Suppressor macrophage treated with lipopolysaccharide for 1 hour (primary cell): ENCODE measurements at regions not wholly inside any gene's neighbourhood (a gene's known extent, or its start where the extent isn't known, plus 50 kb on each side); places are given as distances from the start of the nearest gene placed in this dataset.

ENCODE experiments used
- DNase-seq, 3 donors: peaks; one replicate each; pipeline ENCODE4 v3.0.0-alpha.2; 2020 to 2022

DNA sequence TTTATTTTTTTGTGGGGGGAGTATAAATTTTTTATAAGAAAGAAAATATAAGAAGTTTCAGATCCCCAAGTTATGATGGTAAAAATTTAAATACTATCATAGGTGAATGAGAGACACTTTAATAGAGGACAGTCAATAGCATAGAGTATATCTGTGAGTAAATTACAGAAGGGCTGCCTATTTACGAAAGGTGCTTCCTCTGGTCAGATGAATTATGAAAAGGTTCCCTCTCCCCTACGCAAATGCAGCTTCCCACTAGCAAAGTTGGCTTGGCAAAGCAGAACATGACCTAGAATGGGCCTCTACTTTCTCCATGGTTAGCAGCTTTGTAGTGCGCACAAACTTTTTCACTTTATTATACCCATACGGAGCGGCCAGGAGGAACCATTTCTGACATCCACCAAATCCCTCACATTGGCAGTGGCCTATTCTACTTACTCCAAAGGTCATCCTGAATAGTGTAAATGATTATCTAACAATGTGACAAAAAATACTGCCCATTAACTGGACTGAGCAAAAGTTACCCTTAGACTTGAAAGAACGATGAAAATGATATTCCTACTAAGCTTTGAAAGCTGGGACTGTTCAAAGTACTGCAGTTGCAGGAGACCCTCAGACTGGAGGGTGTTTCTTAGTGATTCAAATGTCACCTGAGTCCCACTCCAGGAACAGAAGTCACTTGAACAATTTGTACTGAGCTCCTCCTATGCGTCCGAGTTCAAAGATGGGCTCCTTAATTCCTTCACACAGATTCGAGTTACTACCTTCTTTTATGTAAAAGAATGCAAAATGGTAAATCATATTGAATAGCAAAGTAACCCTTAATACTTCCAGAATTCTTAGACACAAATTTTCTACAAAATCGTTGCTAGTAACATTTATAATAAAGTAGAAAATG is 148.5 kb downstream of the NOL4 start:
- no peak for DNase-seq

DNA sequence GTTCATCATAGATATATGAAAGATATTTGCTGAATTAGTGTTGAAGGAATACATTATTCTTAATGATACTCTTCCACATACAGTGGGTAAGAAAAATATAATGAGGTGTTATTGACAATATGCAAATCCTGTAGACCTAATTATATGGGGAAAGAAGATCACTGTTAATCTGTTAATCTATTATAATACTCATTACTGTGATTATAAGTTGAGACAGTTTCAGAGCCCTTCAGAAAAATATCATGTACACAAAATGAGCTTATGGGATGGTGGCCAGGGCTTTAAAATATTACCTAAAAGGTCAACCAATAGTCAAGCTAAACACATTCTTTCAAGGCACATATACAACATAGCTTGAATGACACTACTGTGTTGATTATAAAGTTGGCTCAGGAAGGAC is 163.5 kb downstream of the NOL4 start:
- DNase-seq = no peak

DNA sequence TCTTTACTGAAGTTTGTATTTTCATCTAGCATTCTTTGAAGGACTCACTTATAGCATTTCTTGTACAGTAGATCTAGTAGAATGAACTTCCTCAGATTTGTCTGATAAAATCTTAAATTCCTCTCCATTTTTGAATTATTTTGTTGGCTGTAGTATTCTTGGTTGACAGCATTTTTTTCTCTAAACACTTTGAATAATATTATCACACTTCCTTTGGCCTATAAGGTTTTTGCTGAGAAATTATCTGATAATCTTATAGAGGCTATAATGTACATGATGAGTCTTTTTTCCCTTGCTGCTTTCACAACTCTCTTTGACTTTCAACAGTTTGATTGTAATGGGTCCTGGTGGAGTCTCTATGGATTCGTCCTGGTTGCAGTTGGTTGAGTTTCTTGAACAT is 169.5 kb downstream of the NOL4 start:
- DNase-seq = no peak

GRCh38 chr18:34050661-34051060 is 174.1 kb downstream of the NOL4 start:
- DNase-seq = no peak

- DNase-seq = no peak
Measured at GRCh38 chr18:34049511-34049910, 175.2 kb downstream of the NOL4 start.

GRCh38 chr18:34048423-34048822 is 176.3 kb downstream of the NOL4 start:
- DNase-seq = no peak

GRCh38 chr18:34042423-34043146 is 182.1 kb downstream of the NOL4 start:
- no peak for DNase-seq

- DNase-seq = no peak
Measured at GRCh38 chr18:34039611-34040010, 185.1 kb downstream of the NOL4 start.

DNA sequence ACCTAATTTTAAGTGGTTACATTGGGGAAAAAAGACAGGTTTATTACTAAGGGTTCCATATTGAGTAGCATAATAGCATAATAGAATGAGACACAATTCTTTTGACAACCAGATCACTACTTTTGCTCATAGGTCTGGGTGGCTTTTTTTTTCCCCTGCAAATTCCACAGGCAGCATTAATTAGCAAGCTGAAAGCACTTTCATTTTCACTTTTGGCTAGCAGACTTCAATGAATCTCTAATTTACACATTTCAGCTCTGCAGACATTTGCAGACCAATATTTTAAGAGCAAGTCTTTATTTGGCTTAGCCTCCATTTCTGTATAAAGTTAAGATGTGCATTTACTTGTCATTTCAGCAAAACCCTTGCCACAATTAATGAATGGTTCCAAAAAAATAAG is 185.5 kb downstream of the NOL4 start:
- peak in 1 of 3 donors; percentile 1 for DNase-seq

DNA sequence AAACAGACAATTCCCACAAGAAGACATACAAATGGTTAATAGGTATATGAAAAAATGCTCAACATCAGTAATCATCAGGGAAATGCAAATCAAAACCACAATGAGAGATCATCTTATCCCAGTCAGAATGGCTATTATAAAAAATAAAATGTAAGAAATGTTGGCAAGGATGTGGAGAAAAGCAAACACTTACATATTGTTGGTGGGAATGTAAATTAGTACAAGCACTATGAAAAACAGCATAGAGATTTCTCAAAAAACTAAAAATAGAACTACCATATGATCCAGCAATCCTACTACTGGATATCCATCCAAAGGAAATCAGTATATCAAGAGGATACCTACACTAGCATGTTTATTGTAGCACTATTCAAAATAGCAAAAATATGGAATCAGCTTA is 186.6 kb downstream of the NOL4 start:
- no peak for DNase-seq

- no peak for DNase-seq
Measured at GRCh38 chr18:34033968-34034367, 190.7 kb downstream of the NOL4 start.

DNA sequence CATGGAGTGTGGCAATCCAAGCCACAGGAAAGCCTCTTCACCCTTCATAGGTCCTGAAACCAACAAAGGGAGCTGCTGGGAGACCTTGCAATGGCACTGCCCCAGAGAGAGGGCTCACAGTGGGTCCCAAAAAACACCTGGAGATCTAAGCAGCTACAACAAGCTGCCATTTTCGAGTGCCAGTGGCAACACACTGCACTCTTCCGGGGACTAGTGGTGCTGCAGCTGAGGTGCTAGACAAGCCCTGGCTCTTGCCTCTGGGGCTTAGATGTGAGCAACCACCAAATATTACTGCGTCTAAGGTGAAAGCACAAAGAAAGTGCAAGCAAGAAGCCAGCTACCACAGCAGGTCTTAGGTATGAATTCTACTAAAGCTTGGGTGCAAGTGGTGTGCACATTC is 192.9 kb downstream of the NOL4 start:
- no peak for DNase-seq

DNA sequence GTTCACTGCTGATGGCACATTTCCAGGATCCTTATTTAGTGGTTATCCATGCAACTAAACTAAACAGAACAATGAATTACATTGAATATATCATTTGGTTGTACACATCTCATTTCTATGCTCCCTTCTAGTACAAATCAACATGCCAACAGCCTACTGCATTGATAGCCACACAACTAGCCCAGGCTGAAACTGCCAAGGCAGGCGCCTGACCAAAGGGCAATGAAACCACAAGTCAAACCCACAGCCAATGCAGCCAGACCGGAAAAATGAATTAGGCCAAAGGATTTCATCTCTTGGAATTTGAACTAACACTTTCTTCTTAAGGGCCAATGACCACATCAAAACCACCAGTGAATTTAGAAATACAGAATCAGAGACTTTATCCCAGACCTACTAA is 196.4 kb downstream of the NOL4 start:
- no peak for DNase-seq

DNA sequence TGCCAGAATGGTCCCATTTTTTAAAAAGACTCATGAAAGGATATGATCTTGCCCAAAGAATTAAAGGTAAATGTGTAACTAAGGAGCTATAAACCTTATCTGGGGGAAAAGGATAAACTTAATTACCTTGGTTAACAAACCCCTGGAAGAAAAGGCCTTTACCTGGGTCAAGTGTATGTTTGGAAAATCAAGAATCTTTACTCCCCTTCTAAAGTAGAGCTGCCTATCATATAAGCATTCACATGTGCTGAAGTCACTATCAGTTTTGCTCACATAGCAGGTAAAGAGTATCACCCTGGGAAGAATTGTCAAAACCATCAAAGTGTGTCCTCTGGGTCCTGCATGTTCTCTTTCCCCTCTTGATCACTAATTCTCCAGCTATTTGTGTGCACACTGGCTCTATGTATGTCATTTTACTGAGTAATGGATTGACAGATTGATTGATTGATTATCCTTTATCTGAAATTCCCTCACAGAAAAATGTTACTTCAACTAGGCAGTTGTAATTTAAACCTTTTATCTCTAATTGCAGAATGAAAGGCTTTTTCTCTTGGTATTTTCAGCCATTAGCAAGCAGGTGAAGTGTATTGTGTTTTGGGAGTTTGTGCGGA is 199.4 kb downstream of the NOL4 start:
- DNase-seq = no peak

- no peak for DNase-seq
Measured at GRCh38 chr18:34023471-34023870, 201.2 kb downstream of the NOL4 start.

DNA sequence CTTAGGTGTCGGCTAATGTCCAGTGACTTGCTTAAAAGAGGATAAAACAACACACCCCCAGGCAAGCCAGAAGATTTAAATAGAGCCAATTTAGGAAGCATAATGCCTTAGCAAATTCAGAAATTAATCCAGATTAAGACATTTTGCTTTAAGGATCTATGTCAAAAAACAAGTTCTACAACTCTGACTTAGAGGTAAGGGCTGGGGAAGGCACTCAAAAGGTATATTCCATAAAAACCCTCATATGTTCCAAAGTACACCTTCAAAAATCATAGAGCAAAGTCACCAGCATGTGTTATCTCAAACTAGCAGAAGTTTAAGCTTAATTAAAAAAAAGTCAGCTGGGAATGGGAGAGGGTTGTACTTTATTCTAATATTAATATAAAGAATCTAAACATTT is 206.4 kb downstream of the NOL4 start:
- no peak for DNase-seq

DNA sequence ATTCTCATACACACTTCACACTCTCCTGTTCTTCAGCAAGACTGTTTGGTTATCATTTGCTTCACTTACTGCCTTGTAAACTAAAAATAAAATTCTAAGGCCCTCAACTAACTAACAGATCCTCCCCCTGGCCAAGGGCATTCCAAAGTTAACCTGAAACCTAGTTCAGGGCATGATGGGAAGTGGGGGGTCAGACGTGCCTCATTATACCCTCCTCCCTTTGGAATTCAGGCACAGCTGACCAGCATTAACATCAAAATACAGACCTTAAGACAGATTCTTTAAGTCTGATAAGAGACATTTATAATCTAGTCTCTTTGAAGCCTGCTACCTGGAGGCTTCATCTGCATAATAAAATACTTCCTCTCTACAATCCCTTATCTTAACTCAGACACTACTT is 221.0 kb downstream of the NOL4 start:
- DNase-seq = no peak

- DNase-seq = no peak
Measured at GRCh38 chr18:34002130-34002529, 222.6 kb downstream of the NOL4 start.

DNA sequence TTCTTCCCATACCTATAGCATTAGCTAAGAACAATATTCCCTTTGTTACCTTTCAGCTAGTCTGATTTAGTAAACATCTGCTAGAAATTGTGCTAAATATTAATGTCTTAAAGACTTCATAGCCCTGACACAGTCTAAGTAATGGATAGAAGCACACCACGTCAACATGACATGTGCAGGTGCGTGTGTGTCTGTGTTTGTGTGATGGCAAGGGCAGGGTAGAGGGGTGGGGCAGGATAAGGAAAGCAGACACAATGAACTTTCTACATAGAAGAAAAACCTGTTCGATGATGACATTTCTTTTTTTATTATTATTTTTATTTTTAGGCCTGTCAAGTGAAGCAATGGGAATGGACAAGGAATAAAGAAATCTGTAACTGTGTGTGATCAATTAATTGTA is 223.3 kb downstream of the NOL4 start:
- DNase-seq = no peak

DNA sequence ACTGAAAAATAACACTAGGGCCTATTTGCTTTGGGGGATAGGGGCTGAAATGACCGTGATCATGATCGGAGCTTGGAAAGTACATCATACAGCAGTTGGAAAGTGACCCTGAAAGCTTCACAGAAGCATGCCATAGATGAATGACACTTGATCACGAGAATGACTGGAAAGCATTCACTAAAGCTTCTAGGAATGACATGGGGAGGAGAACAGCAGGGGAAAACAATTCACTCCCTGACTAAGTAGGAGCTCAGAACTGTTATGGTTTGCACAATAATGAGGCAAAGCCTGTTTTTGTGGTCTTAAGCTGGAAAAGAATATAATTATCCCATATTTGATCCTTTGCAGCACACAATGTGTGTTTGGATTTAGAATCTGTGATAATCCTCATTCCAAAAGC is 237.5 kb downstream of the NOL4 start:
- DNase-seq = no peak

GRCh38 chr18:33983126-33983525 is 241.6 kb downstream of the NOL4 start:
- no peak for DNase-seq

DNA sequence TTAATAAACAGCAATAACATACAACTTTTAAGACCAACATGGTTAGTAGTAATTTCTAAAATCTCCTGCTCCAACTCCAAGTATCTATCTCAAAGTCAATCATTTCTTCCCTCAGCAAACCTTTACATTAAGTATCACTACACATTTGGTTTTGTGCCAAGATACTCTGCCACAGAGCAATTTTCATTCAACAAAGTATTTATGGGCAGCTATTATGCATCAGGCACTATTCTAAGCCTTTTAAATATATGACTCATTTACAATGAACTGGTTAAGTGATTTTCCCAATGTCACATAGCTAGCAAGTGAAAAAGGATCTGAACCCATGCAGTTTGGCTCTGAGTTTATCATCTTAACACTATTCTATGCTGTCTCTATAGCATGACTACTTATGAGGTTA is 264.3 kb downstream of the NOL4 start:
- no peak for DNase-seq

- no peak for DNase-seq
Measured at GRCh38 chr18:33959609-33960008, 265.1 kb downstream of the NOL4 start.

GRCh38 chr18:33957707-33958106 is 267.0 kb downstream of the NOL4 start:
- DNase-seq = no peak
